Ishikawa (cell line): ENCODE measurements at regions not wholly inside any gene's neighbourhood (a gene's known extent, or its start where the extent isn't known, plus 50 kb on each side); places are given as distances from the start of the nearest gene placed in this dataset.

ENCODE experiments used
- CEBPB ChIP-seq: IDR thresholded peaks from 2 replicates; pipeline ENCODE4 v1.6.1; 2012
- CREB1 ChIP-seq: IDR thresholded peaks from 2 replicates; pipeline ENCODE4 v1.6.1; 2012; ENCODE audit warnings: low read depth
- EGR1 ChIP-seq: IDR thresholded peaks from 2 replicates; pipeline ENCODE4 v1.6.1; 2012
- EP300 ChIP-seq: IDR thresholded peaks from 2 replicates; pipeline ENCODE4 v1.6.1; 2012; ENCODE audit warnings: borderline replicate concordance
- FOXM1 ChIP-seq: IDR thresholded peaks from 2 replicates; pipeline ENCODE4 v1.6.1; 2012; ENCODE audit warnings: low read depth, borderline replicate concordance
- MAX ChIP-seq: IDR thresholded peaks from 2 replicates; pipeline ENCODE4 v1.6.1; 2012
- NFIC ChIP-seq: IDR thresholded peaks from 2 replicates; pipeline ENCODE4 v1.6.1; 2012
- RAD21 ChIP-seq: IDR thresholded peaks from 2 replicates; pipeline ENCODE4 v1.6.1; 2012; ENCODE audit warnings: low read depth
- REST ChIP-seq: IDR thresholded peaks from 2 replicates; pipeline ENCODE4 v1.6.1; 2012; ENCODE audit warnings: low read depth, mild to moderate bottlenecking
- TAF1 ChIP-seq: IDR thresholded peaks from 2 replicates; pipeline ENCODE4 v1.6.1; 2012; ENCODE audit warnings: low read depth, mild to moderate bottlenecking
- TCF12 ChIP-seq: IDR thresholded peaks from 2 replicates; pipeline ENCODE4 v1.6.1; 2012; ENCODE audit warnings: low read depth
- TEAD4 ChIP-seq: IDR thresholded peaks from 2 replicates; pipeline ENCODE4 v1.6.1; 2012
- YY1 ChIP-seq: IDR thresholded peaks from 2 replicates; pipeline ENCODE4 v1.6.1; 2012; ENCODE audit warnings: low read depth
- ZBTB7A ChIP-seq: IDR thresholded peaks from 2 replicates; pipeline ENCODE4 v1.6.1; 2012; ENCODE audit warnings: low read depth
- TF ChIP-seq, protein P1 (sequence below): IDR thresholded peaks from 2 replicates; pipeline ENCODE4 v1.6.1; 2012

DNA sequence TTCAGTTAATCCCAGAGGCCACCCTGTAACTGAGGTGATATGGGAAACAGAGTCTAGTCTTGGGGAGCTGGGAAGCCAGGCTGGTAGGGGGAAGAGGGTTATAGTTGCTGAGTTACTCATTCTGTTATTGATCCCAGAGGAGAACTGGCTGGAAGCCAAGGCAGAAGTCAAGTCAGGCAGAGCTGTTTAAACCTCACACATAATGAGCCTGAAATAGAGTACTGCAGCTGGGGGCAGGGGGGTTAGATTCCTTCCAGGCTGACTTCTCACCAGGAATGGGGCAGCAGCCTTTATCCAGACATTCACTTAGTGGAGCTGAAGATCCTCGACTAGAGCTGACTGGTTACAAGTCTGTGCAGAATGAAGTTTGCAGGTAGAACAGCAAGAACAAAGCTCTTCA lies 144.9 kb downstream of the C4orf33 start:
- TF ChIP-seq ZBTB7A (no peak), TEAD4 (no peak), MAX (no peak), TAF1 (no peak), FOXM1 (no peak), EGR1 (no peak), CEBPB (no peak), NFIC (no peak; the same call in 1 of the 2 replicates), YY1 (no peak), EP300 (no peak), RAD21 (no peak), CREB1 (no peak), TCF12 (no peak), REST (no peak)
- TF ChIP-seq, protein P1, sequence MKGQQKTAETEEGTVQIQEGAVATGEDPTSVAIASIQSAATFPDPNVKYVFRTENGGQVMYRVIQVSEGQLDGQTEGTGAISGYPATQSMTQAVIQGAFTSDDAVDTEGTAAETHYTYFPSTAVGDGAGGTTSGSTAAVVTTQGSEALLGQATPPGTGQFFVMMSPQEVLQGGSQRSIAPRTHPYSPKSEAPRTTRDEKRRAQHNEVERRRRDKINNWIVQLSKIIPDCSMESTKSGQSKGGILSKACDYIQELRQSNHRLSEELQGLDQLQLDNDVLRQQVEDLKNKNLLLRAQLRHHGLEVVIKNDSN: no peak

GRCh38 chr4:129246145-129246544 lies 150.2 kb downstream of the C4orf33 start:
- no peak for TF ChIP-seq ZBTB7A
- no peak for TF ChIP-seq YY1
- no peak for TF ChIP-seq EP300

- TF ChIP-seq EP300 (no peak), MAX (no peak), TAF1 (no peak), YY1 (no peak), TCF12 (no peak), CREB1 (no peak), CEBPB (no peak), EGR1 (no peak)
Observed at GRCh38 chr4:129246910-129247461, 151.0 kb downstream of the C4orf33 start.

GRCh38 chr4:129248621-129249020 lies 152.7 kb downstream of the C4orf33 start:
- no peak for TF ChIP-seq TAF1
- no peak for TF ChIP-seq FOXM1
- TF ChIP-seq RAD21: no peak
- TF ChIP-seq REST: no peak
- no peak for TF ChIP-seq TCF12
- TF ChIP-seq ZBTB7A: no peak
- TF ChIP-seq NFIC: no peak
- TF ChIP-seq, protein P1: no peak
- no peak for TF ChIP-seq EP300
- no peak for TF ChIP-seq EGR1
- TF ChIP-seq YY1: no peak
- TF ChIP-seq CREB1: no peak
- no peak for TF ChIP-seq TEAD4
- no peak for TF ChIP-seq CEBPB

DNA sequence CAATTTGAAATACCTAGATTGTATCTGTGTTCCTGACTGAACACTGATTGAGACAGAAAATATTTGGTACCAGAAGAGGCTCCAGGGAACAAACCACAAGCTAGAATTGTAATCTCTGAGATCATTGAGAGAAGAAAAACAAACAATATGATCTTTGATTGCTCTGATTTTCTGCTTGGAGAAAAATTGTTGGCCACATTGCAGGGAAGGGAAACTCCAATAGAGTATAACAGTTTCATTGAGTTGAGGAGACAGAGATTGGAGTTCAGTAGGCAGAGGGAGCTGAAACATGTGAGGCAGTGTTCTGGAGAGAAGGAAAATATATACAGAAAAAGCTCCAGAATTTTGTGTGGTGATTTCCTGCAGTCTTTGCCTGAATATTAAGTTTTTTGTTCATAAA lies 158.2 kb downstream of the C4orf33 start:
- TF ChIP-seq CREB1 (no peak), TCF12 (no peak), ZBTB7A (no peak), RAD21 (no peak), TAF1 (no peak), YY1 (no peak), EGR1 (no peak)

DNA sequence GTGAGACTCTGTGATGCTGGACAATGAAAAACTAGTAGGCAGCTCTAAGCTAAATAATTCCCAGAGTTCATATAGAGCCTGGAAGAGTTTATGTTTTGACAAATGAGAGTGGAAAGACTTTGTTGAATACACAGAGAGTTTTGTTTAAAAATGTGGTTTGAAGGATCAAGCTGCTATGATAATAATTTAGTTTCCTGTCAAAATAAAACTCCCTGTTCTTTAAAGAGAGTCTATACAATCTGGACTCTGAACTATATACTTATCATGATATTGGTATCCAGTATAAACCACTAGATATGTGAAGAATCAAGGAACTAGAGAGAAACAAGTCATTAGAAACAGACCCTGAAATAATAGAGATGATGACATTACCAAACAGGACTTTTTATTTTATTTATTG lies 158.6 kb downstream of the C4orf33 start:
- TF ChIP-seq EP300 (no peak), MAX (no peak), EGR1 (no peak), TEAD4 (no peak), NFIC (no peak), FOXM1 (no peak), YY1 (no peak)
